Medulla oblongata (tissue), 1 donor: ENCODE measurements at regions not wholly inside any gene's neighbourhood (a gene's known extent, or its start where the extent isn't known, plus 50 kb on each side); places are given as distances from the start of the nearest gene placed in this dataset.

ENCODE experiments used
- DNase-seq: peaks from one replicate; pipeline ENCODE4 v3.0.0-alpha.2; 2015; ENCODE audit errors: extremely low spot score

- DNase-seq: no peak
Measured at GRCh38 chr15:39180030-39180429, 400.8 kb upstream of the THBS1 start.

- DNase-seq: no peak
Measured at GRCh38 chr15:39180483-39180933, 400.4 kb upstream of the THBS1 start.

- peak; percentile 14 for DNase-seq
Measured at GRCh38 chr15:39181056-39181747, 399.7 kb upstream of the THBS1 start.

- no peak for DNase-seq
Measured at GRCh38 chr15:39181940-39182339, 398.9 kb upstream of the THBS1 start.

GRCh38 chr15:39183164-39183881 lies 397.6 kb upstream of the THBS1 start:
- no peak for DNase-seq

- no peak for DNase-seq
Measured at GRCh38 chr15:39184701-39185390, 396.0 kb upstream of the THBS1 start.

- DNase-seq: no peak
Measured at GRCh38 chr15:39188314-39188713, 392.6 kb upstream of the THBS1 start.

- DNase-seq: peak; percentile 14
Measured at GRCh38 chr15:39188930-39189329, 391.9 kb upstream of the THBS1 start.

- no peak for DNase-seq
Measured at GRCh38 chr15:39191871-39192291, 389.0 kb upstream of the THBS1 start.

GRCh38 chr15:39192351-39192750 lies 388.5 kb upstream of the THBS1 start:
- no peak for DNase-seq

GRCh38 chr15:39192979-39193560 lies 387.8 kb upstream of the THBS1 start:
- DNase-seq: no peak

- no peak for DNase-seq
Measured at GRCh38 chr15:39193611-39194010, 387.3 kb upstream of the THBS1 start.

- DNase-seq: no peak
Measured at GRCh38 chr15:39194106-39194830, 386.6 kb upstream of the THBS1 start.

- DNase-seq: no peak
Measured at GRCh38 chr15:39195961-39196486, 384.9 kb upstream of the THBS1 start.

- DNase-seq: no peak
Measured at GRCh38 chr15:39198044-39199000, 382.6 kb upstream of the THBS1 start.

- DNase-seq: peak; percentile 7
Measured at GRCh38 chr15:39199076-39199475, 381.8 kb upstream of the THBS1 start.

- DNase-seq: no peak
Measured at GRCh38 chr15:39200586-39200985, 380.3 kb upstream of the THBS1 start.

GRCh38 chr15:39202641-39203040 lies 378.2 kb upstream of the THBS1 start:
- DNase-seq: no peak

- DNase-seq: no peak
Measured at GRCh38 chr15:39204031-39204430, 376.8 kb upstream of the THBS1 start.

- DNase-seq: no peak
Measured at GRCh38 chr15:39205081-39205480, 375.8 kb upstream of the THBS1 start.
